ENCODE measurements at regions not wholly inside any gene's neighbourhood (a gene's known extent, or its start where the extent isn't known, plus 50 kb on each side); places are given as distances from the start of the nearest gene placed in this dataset.

DNA sequence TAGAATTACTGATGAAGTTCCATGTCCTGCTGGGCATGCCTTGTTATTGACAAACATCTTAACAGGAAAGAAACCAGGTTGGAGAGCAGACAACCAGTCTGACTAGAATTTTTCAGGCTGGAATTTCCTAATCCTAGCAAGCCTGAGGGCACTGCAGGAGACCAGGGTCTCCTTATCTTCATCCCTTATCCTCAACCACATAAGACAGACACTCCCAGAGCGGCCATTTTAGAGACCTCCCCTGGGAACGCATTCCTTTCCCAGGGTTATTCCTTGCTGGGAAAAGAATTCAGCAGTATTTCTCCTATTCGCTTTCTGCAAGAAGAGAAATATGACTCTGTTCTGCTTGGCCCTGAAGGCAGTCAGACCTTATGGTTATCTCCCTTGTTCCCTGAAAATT is 803.7 kb downstream of the GRIK2 start:
- Histone ChIP-seq H2AFZ (ENCODE audit: low read depth, low read length) (no peak overlapping the region), H3K36me3 (ENCODE audit: control insufficient read depth in 2 of 2, extremely low read depth in 1 of 2, insufficient read depth in 2 of 2, low read length in 2 of 2) (no peaks in the 10 kb centered on the region), H3K4me3 (replicated peaks in 1 of 3; ENCODE audit: insufficient read depth in 1 of 3, low read depth in 1 of 3, low read length in 3 of 3) (no peak overlapping the region), H3K79me2 (ENCODE audit: control insufficient read depth, insufficient read depth, low read length) (no peaks in the 10 kb centered on the region), H3K4me2 (ENCODE audit: insufficient read depth, low read length) (no peak overlapping the region), H3K9me3 (replicated peaks; ENCODE audit: control insufficient read depth, insufficient read depth, low read length) (peaks cover 5% of the 10 kb centered on the region), H3K27ac (ENCODE audit: insufficient read depth, low read depth, low read length) (no peak overlapping the region), H3K9ac (replicated peaks; ENCODE audit: extremely low read depth, insufficient read depth, low read length) (no peak overlapping the region), H3K4me1 (ENCODE audit: control insufficient read depth, extremely low read depth, insufficient read depth, low read length) (no peaks in the 10 kb centered on the region), H4K20me1 (replicated peaks; ENCODE audit: control insufficient read depth, extremely low read depth, insufficient read depth, low read length) (no peaks in the 10 kb centered on the region), H3K9me1 (replicated peaks; ENCODE audit: control insufficient read depth, extremely low read depth, insufficient read depth, low read length) (no peaks in the 10 kb centered on the region), H3K27me3 (ENCODE audit: control insufficient read depth in 2 of 2, insufficient read depth in 2 of 2, low read length in 2 of 2) (no peaks in the 10 kb centered on the region)
- FAIRE-seq (no peak), DNase-seq (ENCODE audit: low read depth, low spot score) (no peak)
- CTCF ChIA-PET = no interaction called here
- POLR2A ChIA-PET = no interaction called here
- dilution Hi-C loops (cut with MboI; ENCODE audit: extremely low pct_ligation_motif_present, low sequenced_read_pairs) (no loop called here), intact Hi-C loops (cut with micrococcal nuclease) (no loop called here)
- TF ChIP-seq, protein P1, sequence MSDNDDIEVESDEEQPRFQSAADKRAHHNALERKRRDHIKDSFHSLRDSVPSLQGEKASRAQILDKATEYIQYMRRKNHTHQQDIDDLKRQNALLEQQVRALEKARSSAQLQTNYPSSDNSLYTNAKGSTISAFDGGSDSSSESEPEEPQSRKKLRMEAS (IDR thresholded peaks at IDR 0.05; ENCODE audit: insufficient read depth, insufficient read length) = no peak
- TF ChIP-seq MYC (IDR thresholded peaks at IDR 0.05; ENCODE audit: low read depth, low read length) = no peak
- no peak for TF ChIP-seq POLR2A (IDR thresholded peaks at IDR 0.05; ENCODE audit: low read depth, low read length)
- no peak for TF ChIP-seq EZH2 (IDR thresholded peaks at IDR 0.05; ENCODE audit: borderline replicate concordance, low read depth, low read length, severe bottlenecking)
- no peak for TF ChIP-seq GATA2 (IDR thresholded peaks at IDR 0.05; ENCODE audit: insufficient read depth, insufficient read length, low read depth, low read length)
- no peak for TF ChIP-seq FOS (IDR thresholded peaks at IDR 0.05; ENCODE audit: borderline replicate concordance, insufficient read depth, low read length)
- BruUV-seq (replicated peaks) = no TSS peak

DNA sequence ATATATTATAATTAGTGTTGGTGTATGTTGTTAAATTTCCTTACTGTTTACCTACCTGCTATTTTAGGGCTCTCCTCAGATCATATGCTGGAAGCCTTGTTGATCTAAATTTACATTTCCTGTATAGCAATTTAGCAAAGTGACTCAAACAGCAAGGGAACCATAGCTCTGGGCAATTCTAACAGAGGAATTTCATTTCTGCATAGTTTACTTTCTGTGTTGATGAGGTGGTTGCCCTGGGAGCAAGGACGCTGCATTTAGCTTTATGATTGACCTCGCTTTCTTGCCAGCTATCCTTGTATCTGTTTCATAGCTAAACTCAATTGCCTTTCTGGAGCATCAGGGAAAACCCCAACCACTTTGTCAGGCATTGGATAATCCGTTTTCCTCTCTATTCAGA is 810.8 kb downstream of the GRIK2 start:
- Histone ChIP-seq H3K4me1 (ENCODE audit: control insufficient read depth, extremely low read depth, insufficient read depth, low read length) (no peaks in the 10 kb centered on the region), H3K79me2 (ENCODE audit: control insufficient read depth, insufficient read depth, low read length) (no peaks in the 10 kb centered on the region), H3K36me3 (ENCODE audit: control insufficient read depth in 2 of 2, extremely low read depth in 1 of 2, insufficient read depth in 2 of 2, low read length in 2 of 2) (no peaks in the 10 kb centered on the region), H3K27ac (ENCODE audit: insufficient read depth, low read depth, low read length) (no peak overlapping the region), H3K9ac (replicated peaks; ENCODE audit: extremely low read depth, insufficient read depth, low read length) (no peak overlapping the region), H3K9me3 (replicated peaks; ENCODE audit: control insufficient read depth, insufficient read depth, low read length) (peaks cover 2% of the 10 kb centered on the region), H4K20me1 (replicated peaks; ENCODE audit: control insufficient read depth, extremely low read depth, insufficient read depth, low read length) (no peaks in the 10 kb centered on the region), H3K4me2 (ENCODE audit: insufficient read depth, low read length) (no peak overlapping the region), H3K9me1 (replicated peaks; ENCODE audit: control insufficient read depth, extremely low read depth, insufficient read depth, low read length) (no peaks in the 10 kb centered on the region), H3K4me3 (replicated peaks in 1 of 3; ENCODE audit: insufficient read depth in 1 of 3, low read depth in 1 of 3, low read length in 3 of 3) (no peak overlapping the region), H2AFZ (ENCODE audit: low read depth, low read length) (no peak overlapping the region), H3K27me3 (ENCODE audit: control insufficient read depth in 2 of 2, insufficient read depth in 2 of 2, low read length in 2 of 2) (no peaks in the 10 kb centered on the region)
- no peak for FAIRE-seq
- ChIA-PET CTCF (no interaction called here), POLR2A (no interaction called here)
- intact Hi-C loops (cut with micrococcal nuclease) = no loop called here
- no TSS peak for BruUV-seq (replicated peaks)
- DNase-seq (ENCODE audit: low read depth, low spot score) = no peak
- dilution Hi-C loops (cut with MboI; ENCODE audit: extremely low pct_ligation_motif_present, low sequenced_read_pairs) = no loop called here
- TF ChIP-seq MYC (IDR thresholded peaks at IDR 0.05; ENCODE audit: low read depth, low read length) (no peak), GATA2 (IDR thresholded peaks at IDR 0.05; ENCODE audit: insufficient read depth, insufficient read length, low read depth, low read length) (no peak), POLR2AphosphoS5 (IDR thresholded peaks at IDR 0.05; ENCODE audit: insufficient read depth, low read depth, low read length) (no peak)
- TF ChIP-seq, protein P1 (IDR thresholded peaks at IDR 0.05; ENCODE audit: insufficient read depth, insufficient read length) = no peak
